OCI-LY1 (cell line): ENCODE measurements at regions not wholly inside any gene's neighbourhood (a gene's known extent, or its start where the extent isn't known, plus 50 kb on each side); places are given as distances from the start of the nearest gene placed in this dataset.

Source experiments
- H2AFZ ChIP-seq: fragments of 200-600 bp; sonication (generic), shearing (Covaris generic); 2 replicates; pipeline ENCODE4 v1.6.0; 2014; ENCODE audit warnings: antibody characterized with exemption, mild to moderate bottlenecking, low read length
- H3F3A ChIP-seq: fragments of 200-600 bp; sonication (generic), shearing (Covaris generic); 2 replicates; pipeline ENCODE4 v1.6.0; 2014; ENCODE audit warnings: mild to moderate bottlenecking, antibody characterized with exemption, low read length, moderate library complexity; ENCODE audit not compliant: insufficient read depth
- H3K27ac ChIP-seq: fragments of 200-600 bp; sonication (generic); 2 replicates; pipeline ENCODE4 v1.5.1; 2014; ENCODE audit warnings: low read length, mixed run types, mild to moderate bottlenecking, low read depth; ENCODE audit not compliant: poor library complexity, severe bottlenecking
- H3K27me3 ChIP-seq: fragments of 200-600 bp; sonication (generic); 2 replicates; pipeline ENCODE4 v1.6.0; 2014; ENCODE audit warnings: antibody characterized with exemption, mild to moderate bottlenecking, low read length, moderate library complexity; ENCODE audit not compliant: insufficient read depth
- H3K36me3 ChIP-seq: fragments of 200-600 bp; sonication (generic); 2 replicates; pipeline ENCODE4 v1.6.1; 2014; ENCODE audit warnings: mild to moderate bottlenecking, antibody characterized with exemption, low read length, moderate library complexity, mixed read lengths; ENCODE audit not compliant: insufficient read depth
- H3K4me1 ChIP-seq: fragments of 200-600 bp; sonication (generic); 2 replicates; pipeline ENCODE4 v1.5.1; 2014; ENCODE audit warnings: mild to moderate bottlenecking, low read length, moderate library complexity; ENCODE audit not compliant: insufficient read depth, severe bottlenecking
- H3K4me2 ChIP-seq: fragments of 200-600 bp; sonication (generic), shearing (Covaris generic); 2 replicates; pipeline ENCODE4 v1.6.1; 2014; ENCODE audit warnings: low read length
- H3K4me3 ChIP-seq: fragments of 200-600 bp; sonication (generic); 2 replicates; pipeline ENCODE4 v1.5.1; 2014; ENCODE audit warnings: low read length, low read depth, mild to moderate bottlenecking, mixed read lengths; ENCODE audit not compliant: poor library complexity, severe bottlenecking
- H3K79me2 ChIP-seq: fragments of 200-600 bp; shearing (Covaris generic); 2 replicates; pipeline ENCODE4 v1.6.1; 2016; ENCODE audit warnings: mixed run types, low read length, mixed read lengths; ENCODE audit not compliant: insufficient read depth
- H3K9ac ChIP-seq: fragments of 200-600 bp; sonication (generic), shearing (Covaris generic); 2 replicates; pipeline ENCODE4 v1.6.1; 2014; ENCODE audit warnings: mild to moderate bottlenecking, low read length, mixed read lengths
- H3K9me2 ChIP-seq: fragments of 200-600 bp; sonication (generic), shearing (Covaris generic); 2 replicates; pipeline ENCODE4 v1.6.1; 2014; ENCODE audit warnings: low read depth, mild to moderate bottlenecking, low read length, mixed read lengths
- H3K9me3 ChIP-seq: fragments of 200-600 bp; shearing (Covaris generic); 2 replicates; pipeline ENCODE4 v1.6.1; 2014; ENCODE audit warnings: low read length, mixed read lengths
- H4K20me1 ChIP-seq: fragments of 200-600 bp; sonication (generic), shearing (Covaris generic); 2 replicates; pipeline ENCODE4 v1.6.0; 2016; ENCODE audit warnings: mild to moderate bottlenecking, low read length; ENCODE audit not compliant: insufficient read depth
- CTCF ChIP-seq: fragments of 200-600 bp; sonication (generic), shearing (Covaris generic); IDR thresholded peaks from 2 replicates; pipeline ENCODE4 v1.5.1; 2017; ENCODE audit warnings: mild to moderate bottlenecking, antibody characterized with exemption, low read length, moderate library complexity, mixed read lengths
- EZH2 ChIP-seq: fragments of 200-600 bp; sonication (generic), shearing (Covaris generic); IDR thresholded peaks from 2 replicates; pipeline ENCODE4 v1.8.0; 2017; ENCODE audit warnings: borderline replicate concordance, mixed run types, mild to moderate bottlenecking, antibody characterized with exemption, low read length, moderate library complexity, mixed read lengths

GRCh38 chr10:124255556-124255955 lies 162.2 kb upstream of the CHST15 start:
- Histone ChIP-seq H4K20me1 (no peaks in the 10 kb centered on the region), H3K27ac (no peak overlapping the region), H3K9me3 (peaks cover 3% of the 10 kb centered on the region; the same call in 1 of the 2 replicates), H3F3A (no peaks in the 10 kb centered on the region), H2AFZ (no peak overlapping the region), H3K4me3 (no peak overlapping the region), H3K79me2 (no peaks in the 10 kb centered on the region), H3K9me2 (no peaks in the 10 kb centered on the region), H3K27me3 (peaks cover 10% of the 10 kb centered on the region; the same call in 1 of the 2 replicates), H3K9ac (no peak overlapping the region), H3K4me2 (no peak overlapping the region), H3K36me3 (no peaks in the 10 kb centered on the region; the same call in 1 of the 2 replicates), H3K4me1 (no peaks in the 10 kb centered on the region)
- no peak for TF ChIP-seq CTCF
- no peak for TF ChIP-seq EZH2

- H3K9me3 ChIP-seq, result peaks cover 3% of the 10 kb centered on the region; the same call in 1 of the 2 replicates
- no peak overlapping the region for H3K4me3 ChIP-seq
- no peaks in the 10 kb centered on the region for H3K79me2 ChIP-seq
- no peaks in the 10 kb centered on the region for H4K20me1 ChIP-seq
- no peaks in the 10 kb centered on the region for H3K9me2 ChIP-seq
- no peak overlapping the region for H2AFZ ChIP-seq
- no peak overlapping the region for H3K4me2 ChIP-seq
- no peaks in the 10 kb centered on the region for H3F3A ChIP-seq
- peaks cover 10% of the 10 kb centered on the region; the same call in 1 of the 2 replicates for H3K27me3 ChIP-seq
- no peaks in the 10 kb centered on the region for H3K4me1 ChIP-seq
- TF ChIP-seq CTCF (no peak), EZH2 (no peak)
- no peak overlapping the region for H3K9ac ChIP-seq
- H3K36me3 ChIP-seq, result no peaks in the 10 kb centered on the region; the same call in 1 of the 2 replicates
- H3K27ac ChIP-seq, result no peak overlapping the region
Observed at GRCh38 chr10:124254490-124254889, 161.1 kb upstream of the CHST15 start.

GRCh38 chr10:124253006-124253405 lies 159.6 kb upstream of the CHST15 start:
- H3K27ac ChIP-seq, result no peak overlapping the region
- H4K20me1 ChIP-seq, result no peaks in the 10 kb centered on the region
- H3F3A ChIP-seq, result no peaks in the 10 kb centered on the region
- no peak overlapping the region for H3K4me3 ChIP-seq
- TF ChIP-seq CTCF (no peak), EZH2 (no peak)
- H3K79me2 ChIP-seq, result no peaks in the 10 kb centered on the region
- no peak overlapping the region for H2AFZ ChIP-seq
- peaks cover 3% of the 10 kb centered on the region; the same call in 1 of the 2 replicates for H3K9me3 ChIP-seq
- no peaks in the 10 kb centered on the region for H3K4me1 ChIP-seq
- H3K9ac ChIP-seq, result no peak overlapping the region
- no peaks in the 10 kb centered on the region for H3K9me2 ChIP-seq
- no peaks in the 10 kb centered on the region; the same call in 1 of the 2 replicates for H3K36me3 ChIP-seq
- peaks cover 10% of the 10 kb centered on the region; the same call in 1 of the 2 replicates for H3K27me3 ChIP-seq
- H3K4me2 ChIP-seq, result no peak overlapping the region
